IPS-20b (cell line): ENCODE measurements at regions not wholly inside any gene's neighbourhood (a gene's known extent, or its start where the extent isn't known, plus 50 kb on each side); places are given as distances from the start of the nearest gene placed in this dataset.
"Not testable (repeated sequence)": the region's sequence is repeated elsewhere in the genome, so short reads cannot be mapped to it uniquely, and the experiment has no call there.

ENCODE experiments used
- H3K27ac ChIP-seq: one replicate; pipeline ENCODE4 v1.5.1; 2013; ENCODE audit warnings: low read length
- H3K27me3 ChIP-seq: 2 replicates; pipeline ENCODE4 v1.6.1; 2013; ENCODE audit warnings: mild to moderate bottlenecking, low read length, inconsistent platforms; ENCODE audit not compliant: insufficient read depth
- H3K36me3 ChIP-seq: 2 replicates; pipeline ENCODE4 v1.6.1; 2013; ENCODE audit warnings: low read depth, mild to moderate bottlenecking, inconsistent platforms, low read length, moderate library complexity; ENCODE audit not compliant: insufficient read depth
- H3K4me1 ChIP-seq: 2 replicates; pipeline ENCODE4 v1.6.1; 2013; ENCODE audit warnings: mild to moderate bottlenecking, control low read depth, inconsistent platforms, low read length, moderate library complexity; ENCODE audit not compliant: insufficient read depth
- H3K4me3 ChIP-seq: 2 replicates; pipeline ENCODE4 v1.5.1; 2013; ENCODE audit warnings: mild to moderate bottlenecking, low read length, inconsistent platforms
- H3K9ac ChIP-seq: 2 replicates; pipeline ENCODE4 v1.6.1; 2013; ENCODE audit warnings: low read depth, mild to moderate bottlenecking, inconsistent platforms, low read length, moderate library complexity
- H3K9me3 ChIP-seq: 2 replicates; pipeline ENCODE4 v1.6.1; 2013; ENCODE audit warnings: mild to moderate bottlenecking, low read depth, low read length, inconsistent platforms; ENCODE audit not compliant: insufficient read depth

- Histone ChIP-seq H3K9ac (no peak overlapping the region), H3K4me1 (no peaks in the 10 kb centered on the region), H3K4me3 (no peak overlapping the region), H3K9me3 (no peaks in the 10 kb centered on the region), H3K27ac (no peak overlapping the region), H3K27me3 (no peaks in the 10 kb centered on the region), H3K36me3 (no peaks in the 10 kb centered on the region)
These were observed 180.2 kb upstream of the TTC14 start for GRCh38 chr3:180421721-180422120.

DNA sequence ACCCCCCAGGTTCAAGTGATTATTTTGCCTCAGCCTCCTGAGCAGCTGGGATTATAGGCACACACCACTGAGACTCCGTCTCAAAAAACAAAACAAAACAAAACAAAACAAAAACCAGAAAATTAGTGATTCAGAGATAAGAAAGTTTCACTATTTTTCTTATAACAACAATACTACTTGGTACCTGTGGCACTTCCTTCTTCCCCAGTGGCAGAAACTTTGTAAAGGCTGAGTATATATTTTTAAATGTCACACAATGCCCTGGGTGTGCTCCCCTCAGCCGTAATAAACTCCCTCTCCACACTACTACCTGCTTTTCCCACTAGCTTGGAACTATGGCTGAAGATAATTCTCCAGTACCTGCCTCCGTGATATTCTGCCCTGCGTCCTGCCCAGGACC, 177.7 kb upstream of the TTC14 start:
- H3K27ac ChIP-seq, H3K9ac ChIP-seq, H3K9me3 ChIP-seq, H3K27me3 ChIP-seq, H3K4me3 ChIP-seq, H3K36me3 ChIP-seq, H3K4me1 ChIP-seq: not testable (repeated sequence)

DNA sequence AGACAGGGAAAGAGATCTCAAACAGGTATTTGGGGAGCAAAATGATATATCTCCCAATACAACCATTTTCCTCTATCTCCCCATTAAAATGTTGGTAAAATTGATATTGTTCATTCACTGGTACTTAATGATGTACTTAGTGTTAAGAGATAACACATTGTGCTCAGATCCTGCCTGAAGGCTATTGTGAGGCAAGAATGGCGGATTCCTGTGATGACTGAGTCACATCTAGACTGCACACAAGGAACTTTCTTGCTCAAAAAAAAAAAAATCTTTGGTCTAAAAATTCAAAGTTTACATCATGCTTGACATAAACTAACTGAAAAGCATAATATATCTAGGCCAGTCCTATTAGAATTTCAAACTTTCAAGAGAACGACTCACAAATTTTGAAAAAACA, 171.1 kb upstream of the TTC14 start:
- no peak overlapping the region for H3K27ac ChIP-seq
- H3K4me3 ChIP-seq, result no peak overlapping the region

DNA sequence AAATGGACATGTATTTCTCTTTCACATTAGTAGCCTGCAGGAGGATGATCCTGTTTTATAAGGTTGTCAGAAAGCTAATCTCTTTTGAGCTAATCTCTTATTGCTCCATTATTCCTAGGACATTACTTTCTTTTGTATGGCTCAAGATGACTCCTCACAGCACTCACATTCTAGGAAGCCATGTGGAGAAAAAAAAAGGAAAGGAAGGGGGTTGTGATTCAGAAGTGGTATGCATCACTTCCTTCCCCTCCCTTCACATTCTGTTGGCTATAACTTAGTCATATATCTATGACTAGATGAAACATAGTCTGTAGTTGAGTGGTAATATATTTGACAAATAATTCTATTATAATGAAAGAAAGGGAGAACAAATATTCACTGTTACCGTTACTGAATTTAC, 168.8 kb upstream of the TTC14 start:
- no peak overlapping the region for H3K9ac ChIP-seq
- H3K27ac ChIP-seq, result no peak overlapping the region
- no peaks in the 10 kb centered on the region for H3K4me1 ChIP-seq
- no peaks in the 10 kb centered on the region for H3K9me3 ChIP-seq
- no peak overlapping the region for H3K4me3 ChIP-seq
- H3K27me3 ChIP-seq, result no peaks in the 10 kb centered on the region
- H3K36me3 ChIP-seq, result no peaks in the 10 kb centered on the region

More for the DNA sequence above, 171.1 kb upstream of the TTC14 start:
- H3K4me1 ChIP-seq, result no peaks in the 10 kb centered on the region
- H3K36me3 ChIP-seq, result no peaks in the 10 kb centered on the region
- H3K27me3 ChIP-seq, result no peaks in the 10 kb centered on the region
- H3K9me3 ChIP-seq, result no peaks in the 10 kb centered on the region
- no peak overlapping the region for H3K9ac ChIP-seq

DNA sequence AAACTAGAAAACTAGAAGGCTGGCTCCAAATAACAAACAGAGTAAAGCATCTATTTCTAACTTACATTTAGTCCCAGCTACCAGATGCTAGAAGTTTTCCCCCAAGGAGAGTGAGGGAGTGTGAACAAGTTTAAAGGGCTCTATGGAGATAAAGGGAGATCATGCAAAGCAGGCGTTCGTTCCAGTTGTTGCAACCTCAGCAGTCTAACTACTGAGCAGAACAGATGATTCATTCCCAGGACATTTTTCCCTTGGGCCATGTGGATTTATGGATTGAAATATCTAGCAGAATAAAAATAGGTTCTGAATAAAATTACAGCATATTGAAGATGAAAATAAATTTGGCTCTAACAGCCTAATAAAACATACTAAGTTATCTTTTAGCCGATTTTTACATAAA, 154.8 kb upstream of the TTC14 start:
- no peaks in the 10 kb centered on the region for H3K27me3 ChIP-seq
- peaks cover 10% of the 10 kb centered on the region for H3K9me3 ChIP-seq
- no peak overlapping the region for H3K27ac ChIP-seq
- no peaks in the 10 kb centered on the region for H3K4me1 ChIP-seq
- no peak overlapping the region for H3K4me3 ChIP-seq
- H3K36me3 ChIP-seq, result no peaks in the 10 kb centered on the region
- H3K9ac ChIP-seq, result no peak overlapping the region

- H3K4me3 ChIP-seq, result not testable (repeated sequence)
These were observed 153.6 kb upstream of the TTC14 start for GRCh38 chr3:180448407-180448806.

DNA sequence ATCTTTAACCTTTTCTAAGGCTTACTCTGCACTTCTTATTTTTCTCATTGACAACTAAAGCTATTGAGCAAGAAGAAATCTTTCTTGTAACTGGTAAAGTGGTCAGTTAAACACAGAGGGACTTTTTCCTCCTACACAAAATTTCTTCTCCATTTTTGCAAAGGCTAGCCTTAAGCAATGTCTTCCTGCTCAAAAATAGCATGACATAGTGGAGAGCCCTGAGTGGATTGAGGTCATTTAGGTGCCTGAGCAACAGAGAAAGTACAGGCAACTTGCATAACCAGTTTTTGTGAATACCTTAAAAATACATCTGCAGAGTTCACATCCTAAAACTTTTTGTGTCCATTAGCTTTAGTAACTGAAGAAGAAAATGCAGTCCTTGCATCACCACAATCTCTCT, 144.7 kb upstream of the TTC14 start:
- no peak overlapping the region for H3K4me3 ChIP-seq
- no peak overlapping the region for H3K27ac ChIP-seq
- no peaks in the 10 kb centered on the region for H3K9me3 ChIP-seq
- no peaks in the 10 kb centered on the region for H3K36me3 ChIP-seq
- no peaks in the 10 kb centered on the region for H3K27me3 ChIP-seq
- H3K9ac ChIP-seq, result no peak overlapping the region
- no peaks in the 10 kb centered on the region for H3K4me1 ChIP-seq

More at GRCh38 chr3:180448407-180448806, 153.6 kb upstream of the TTC14 start:
- H3K27ac ChIP-seq, H3K9ac ChIP-seq, H3K4me1 ChIP-seq, H3K36me3 ChIP-seq, H3K9me3 ChIP-seq, H3K27me3 ChIP-seq: not testable (repeated sequence)

DNA sequence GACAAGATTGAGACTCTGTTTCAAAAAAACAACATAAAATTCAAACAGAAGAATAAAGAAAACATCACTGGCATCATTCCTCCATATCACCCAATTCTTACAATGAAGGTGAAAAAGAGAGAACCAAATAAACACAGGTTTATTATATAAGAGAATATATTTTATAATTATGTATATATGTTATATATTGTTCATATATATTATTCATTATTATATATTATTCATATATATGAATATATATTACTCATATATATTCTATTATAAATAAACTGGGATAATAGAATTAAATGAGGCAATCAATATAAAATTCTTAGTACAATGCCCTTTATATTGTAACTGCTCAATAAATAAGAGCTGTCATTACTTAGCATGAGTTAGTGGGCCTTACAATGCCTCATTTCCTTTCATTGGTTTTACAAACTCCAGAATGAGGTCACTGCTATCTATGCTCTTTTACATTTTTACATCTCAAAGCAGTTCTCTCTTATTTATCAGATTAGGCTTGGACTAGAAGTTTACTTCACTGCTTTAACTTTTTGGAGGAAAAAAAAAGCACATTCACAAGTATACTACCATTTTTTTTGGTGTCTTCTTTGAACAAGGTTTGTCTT, 135.5 kb upstream of the TTC14 start:
- H3K4me1 ChIP-seq, result no peaks in the 10 kb centered on the region
- no peak overlapping the region for H3K4me3 ChIP-seq
- no peak overlapping the region for H3K27ac ChIP-seq
- H3K9ac ChIP-seq, result no peak overlapping the region
- H3K27me3 ChIP-seq, result no peaks in the 10 kb centered on the region
- no peaks in the 10 kb centered on the region for H3K36me3 ChIP-seq
- H3K9me3 ChIP-seq, result peaks cover 3% of the 10 kb centered on the region; the same call in 1 of the 2 replicates

DNA sequence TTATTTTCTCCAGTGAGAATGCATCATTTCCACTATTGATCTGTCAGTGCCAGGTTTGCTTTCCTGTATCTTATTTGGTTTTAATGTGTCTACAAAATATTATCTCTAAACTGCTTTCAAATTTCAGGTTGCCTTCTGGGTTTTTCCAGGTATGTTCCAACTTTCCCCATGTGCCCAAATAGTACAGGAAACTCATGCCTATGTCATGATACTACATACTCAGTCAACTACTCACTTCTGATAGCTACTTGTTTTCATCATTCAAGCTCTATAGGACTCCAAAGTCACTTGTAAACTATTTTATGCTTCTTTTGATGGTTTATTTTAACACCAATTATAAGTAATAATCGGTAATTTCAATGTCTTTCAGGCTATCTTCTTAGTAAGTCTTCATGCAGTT, 134.8 kb upstream of the TTC14 start:
- no peaks in the 10 kb centered on the region for H3K27me3 ChIP-seq
- H3K36me3 ChIP-seq, result no peaks in the 10 kb centered on the region
- H3K9ac ChIP-seq, result no peak overlapping the region
- peaks cover 3% of the 10 kb centered on the region; the same call in 1 of the 2 replicates for H3K9me3 ChIP-seq
- H3K4me3 ChIP-seq, result no peak overlapping the region
- no peaks in the 10 kb centered on the region for H3K4me1 ChIP-seq
- no peak overlapping the region for H3K27ac ChIP-seq

DNA sequence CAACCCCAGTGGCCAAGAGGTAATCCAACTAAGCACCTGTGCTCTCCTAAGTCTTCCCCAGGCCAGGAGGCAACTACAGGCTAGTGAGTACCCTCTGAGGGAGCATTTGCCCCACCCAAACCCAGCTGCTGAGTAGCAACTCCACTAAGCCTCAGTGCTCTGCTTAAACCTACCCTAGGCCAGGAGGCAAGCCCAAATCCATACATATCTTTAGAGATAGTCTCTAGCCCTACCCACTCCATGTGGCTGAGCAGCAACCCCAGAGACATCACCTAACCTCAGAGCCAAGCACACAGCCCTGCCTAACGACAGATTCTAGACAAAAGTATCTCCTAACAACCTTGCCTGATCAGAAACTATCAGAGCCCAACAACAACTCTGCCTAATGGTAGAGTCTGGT, 132.8 kb upstream of the TTC14 start:
- no peaks in the 10 kb centered on the region for H3K27me3 ChIP-seq
- H3K4me1 ChIP-seq, result no peaks in the 10 kb centered on the region
- no peaks in the 10 kb centered on the region for H3K9me3 ChIP-seq
- no peak overlapping the region for H3K9ac ChIP-seq
- H3K4me3 ChIP-seq, result no peak overlapping the region
- no peak overlapping the region for H3K27ac ChIP-seq
- H3K36me3 ChIP-seq, result no peaks in the 10 kb centered on the region

- peaks cover 12% of the 10 kb centered on the region; the same call in 1 of the 2 replicates for H3K4me1 ChIP-seq
- no peaks in the 10 kb centered on the region for H3K9me3 ChIP-seq
- H3K27me3 ChIP-seq, result no peaks in the 10 kb centered on the region
- no peak overlapping the region for H3K9ac ChIP-seq
- H3K4me3 ChIP-seq, result no peak overlapping the region
- H3K36me3 ChIP-seq, result no peaks in the 10 kb centered on the region
- H3K27ac ChIP-seq, result no peak overlapping the region
These were observed 123.3 kb upstream of the TTC14 start for GRCh38 chr3:180478695-180479094.

DNA sequence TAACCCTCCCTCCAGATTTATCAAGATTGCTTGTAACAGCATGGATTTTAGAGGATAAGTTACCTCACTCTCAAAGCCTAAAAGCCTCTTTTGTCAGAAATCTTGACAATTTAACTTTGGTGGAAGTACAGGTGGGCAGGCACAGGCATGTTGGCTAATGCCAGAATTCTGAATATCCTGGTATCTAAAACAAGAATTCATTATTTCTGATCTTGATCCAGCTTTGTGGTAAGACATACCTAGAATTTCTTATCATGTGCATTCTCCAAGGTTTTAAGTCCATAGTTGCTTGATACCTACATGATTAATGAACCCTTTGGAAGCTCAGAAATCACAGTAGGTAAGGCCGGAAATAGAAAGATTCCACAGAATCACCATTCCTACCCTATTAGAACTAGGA, 109.9 kb upstream of the TTC14 start:
- H3K27me3 ChIP-seq, result no peaks in the 10 kb centered on the region
- H3K4me3 ChIP-seq, result no peak overlapping the region
- no peaks in the 10 kb centered on the region for H3K9me3 ChIP-seq
- H3K9ac ChIP-seq, result no peak overlapping the region
- no peaks in the 10 kb centered on the region for H3K4me1 ChIP-seq
- H3K27ac ChIP-seq, result no peak overlapping the region
- H3K36me3 ChIP-seq, result no peaks in the 10 kb centered on the region
